GM12864 (cell line): ENCODE measurements at regions not wholly inside any gene's neighbourhood (a gene's known extent, or its start where the extent isn't known, plus 50 kb on each side); places are given as distances from the start of the nearest gene placed in this dataset.

ENCODE experiments used
- DNase-seq: peaks from one replicate; pipeline ENCODE4 v3.0.0-alpha.2; 2011; ENCODE audit warnings: low read depth
- H3K4me3 ChIP-seq: 2 replicates; pipeline ENCODE4 v1.5.1; 2011; ENCODE audit warnings: mild to moderate bottlenecking, low read depth, low read length, control low read depth
- TF ChIP-seq, protein P1 (sequence below): IDR thresholded peaks from 2 replicates; pipeline ENCODE4 v1.5.1; 2011; ENCODE audit warnings: low read depth, mild to moderate bottlenecking, moderate library complexity, low read length, control low read depth, inconsistent platforms; ENCODE audit errors: missing control alignments

DNA sequence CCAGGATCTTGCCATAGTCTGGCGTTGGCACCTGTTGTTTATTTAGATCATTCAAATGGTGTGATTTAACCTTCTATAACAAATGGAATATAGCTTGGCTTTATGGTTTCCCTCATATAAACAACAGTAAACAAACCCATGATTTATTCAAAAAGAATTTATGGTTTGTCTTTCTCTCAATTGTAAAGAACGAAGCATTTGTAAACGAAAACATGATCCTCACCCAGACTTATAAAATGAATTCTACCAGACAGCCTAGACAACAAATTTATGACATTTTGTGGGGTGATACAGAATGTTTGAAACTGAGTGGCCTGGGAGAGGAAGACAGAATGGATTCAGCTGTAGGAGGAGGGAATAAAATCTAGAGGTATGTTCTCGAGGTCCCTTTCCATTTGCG is 66.1 kb upstream of the PTGFR start:
- no peak overlapping the region for H3K4me3 ChIP-seq
- TF ChIP-seq, protein P1, sequence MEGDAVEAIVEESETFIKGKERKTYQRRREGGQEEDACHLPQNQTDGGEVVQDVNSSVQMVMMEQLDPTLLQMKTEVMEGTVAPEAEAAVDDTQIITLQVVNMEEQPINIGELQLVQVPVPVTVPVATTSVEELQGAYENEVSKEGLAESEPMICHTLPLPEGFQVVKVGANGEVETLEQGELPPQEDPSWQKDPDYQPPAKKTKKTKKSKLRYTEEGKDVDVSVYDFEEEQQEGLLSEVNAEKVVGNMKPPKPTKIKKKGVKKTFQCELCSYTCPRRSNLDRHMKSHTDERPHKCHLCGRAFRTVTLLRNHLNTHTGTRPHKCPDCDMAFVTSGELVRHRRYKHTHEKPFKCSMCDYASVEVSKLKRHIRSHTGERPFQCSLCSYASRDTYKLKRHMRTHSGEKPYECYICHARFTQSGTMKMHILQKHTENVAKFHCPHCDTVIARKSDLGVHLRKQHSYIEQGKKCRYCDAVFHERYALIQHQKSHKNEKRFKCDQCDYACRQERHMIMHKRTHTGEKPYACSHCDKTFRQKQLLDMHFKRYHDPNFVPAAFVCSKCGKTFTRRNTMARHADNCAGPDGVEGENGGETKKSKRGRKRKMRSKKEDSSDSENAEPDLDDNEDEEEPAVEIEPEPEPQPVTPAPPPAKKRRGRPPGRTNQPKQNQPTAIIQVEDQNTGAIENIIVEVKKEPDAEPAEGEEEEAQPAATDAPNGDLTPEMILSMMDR = no peak
- no peak for DNase-seq

DNA sequence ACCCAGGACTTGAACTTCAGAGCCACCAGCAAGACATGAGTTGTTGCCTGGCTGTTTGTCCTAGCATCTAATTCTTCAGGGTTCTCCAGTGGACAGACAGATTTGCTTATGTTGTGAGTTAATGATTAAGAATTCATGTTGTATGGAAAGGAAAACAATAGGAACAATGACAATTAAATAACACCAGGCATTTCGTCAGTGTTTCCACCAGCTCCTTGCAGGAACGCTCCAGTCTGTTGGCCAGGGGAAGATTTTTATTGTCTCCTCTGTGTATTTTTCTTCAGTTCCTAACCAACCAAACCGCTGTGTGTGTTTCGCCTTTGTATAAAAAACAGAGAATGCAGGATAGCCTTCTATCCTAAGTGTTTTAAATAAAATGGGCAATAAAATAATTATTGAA is 64.4 kb upstream of the PTGFR start:
- H3K4me3 ChIP-seq = no peak overlapping the region
- DNase-seq = no peak
- TF ChIP-seq, protein P1 = no peak

DNA sequence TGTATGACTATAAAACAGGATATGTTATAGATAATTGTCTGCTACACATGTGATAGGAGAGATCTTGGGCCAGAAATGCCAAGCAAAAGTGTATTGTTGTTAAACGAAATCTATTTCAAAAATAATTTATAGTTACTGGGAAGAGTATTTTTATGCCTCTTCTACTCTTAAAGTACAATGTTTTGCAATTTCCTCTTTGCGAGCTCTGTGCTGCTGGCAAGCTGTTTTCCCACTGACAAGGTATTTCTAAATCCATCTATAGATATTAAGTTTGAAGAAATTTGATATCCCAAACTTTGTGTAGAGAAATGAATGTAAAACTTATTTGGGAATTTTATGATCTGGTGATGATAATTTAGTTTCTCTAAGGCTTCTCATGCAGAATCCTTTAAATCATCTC is 63.3 kb upstream of the PTGFR start:
- H3K4me3 ChIP-seq = no peak overlapping the region
- TF ChIP-seq, protein P1 = no peak
- no peak for DNase-seq

DNA sequence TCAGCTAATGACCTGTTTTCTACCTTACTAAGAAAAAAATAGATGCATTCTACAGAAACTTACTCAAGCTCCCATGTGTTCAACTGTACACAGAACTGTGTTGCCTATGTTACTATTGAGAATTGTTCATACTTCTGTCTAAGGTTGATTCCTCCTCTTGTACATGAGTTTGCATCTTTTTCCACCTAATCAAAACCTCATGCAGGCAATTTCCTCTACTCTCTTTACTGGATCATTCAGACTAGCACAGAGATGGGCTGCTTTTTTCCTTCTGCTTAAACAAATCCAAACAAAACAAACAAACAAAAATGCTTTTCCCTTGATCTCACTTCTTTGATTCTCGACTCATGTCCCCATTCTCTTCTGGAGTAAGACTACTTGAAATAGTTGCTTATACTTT is 58.8 kb upstream of the PTGFR start:
- TF ChIP-seq, protein P1 = no peak
- H3K4me3 ChIP-seq = no peak overlapping the region
- no peak for DNase-seq

DNA sequence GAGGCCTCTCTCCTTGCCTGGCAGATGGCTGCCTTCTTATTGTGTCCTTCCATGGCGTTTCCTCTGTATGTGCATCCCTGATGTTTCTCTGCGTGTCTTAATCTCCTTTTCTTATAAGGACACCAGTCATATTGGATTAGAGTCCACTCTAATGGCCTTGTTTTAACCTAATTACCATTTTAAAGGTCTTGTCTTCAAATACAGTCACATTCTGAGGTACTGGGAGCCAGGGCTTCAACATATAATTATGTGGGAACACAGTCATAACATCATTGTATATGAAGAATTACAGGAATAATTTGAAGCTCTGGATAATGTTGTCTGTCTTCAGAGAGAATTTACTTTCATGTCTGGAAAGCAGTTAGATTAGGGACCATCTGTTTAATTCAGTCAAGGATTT is 56.4 kb upstream of the PTGFR start:
- H3K4me3 ChIP-seq = no peak overlapping the region
- TF ChIP-seq, protein P1 = no peak
- DNase-seq = no peak

DNA sequence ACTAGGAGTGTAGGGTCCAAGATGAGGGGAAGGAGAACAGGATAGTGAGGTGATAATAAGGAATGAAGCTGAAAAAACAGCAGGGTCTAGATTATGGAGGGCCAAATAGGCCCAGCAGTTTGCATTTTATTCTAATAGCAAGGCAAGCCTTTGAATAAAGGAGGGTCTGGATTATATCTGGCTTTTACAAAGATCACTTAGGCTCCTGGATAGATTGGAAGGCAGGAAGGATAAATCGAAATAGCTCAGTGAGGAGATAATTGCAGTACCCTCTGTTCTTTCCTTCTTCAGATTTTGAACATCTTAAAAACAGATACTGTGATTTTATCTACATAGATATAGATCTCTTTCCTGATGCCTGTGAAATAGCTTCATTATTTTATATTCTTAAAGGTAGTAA is 53.8 kb upstream of the PTGFR start:
- TF ChIP-seq, protein P1 = no peak
- H3K4me3 ChIP-seq = no peak overlapping the region
- DNase-seq = no peak

DNA sequence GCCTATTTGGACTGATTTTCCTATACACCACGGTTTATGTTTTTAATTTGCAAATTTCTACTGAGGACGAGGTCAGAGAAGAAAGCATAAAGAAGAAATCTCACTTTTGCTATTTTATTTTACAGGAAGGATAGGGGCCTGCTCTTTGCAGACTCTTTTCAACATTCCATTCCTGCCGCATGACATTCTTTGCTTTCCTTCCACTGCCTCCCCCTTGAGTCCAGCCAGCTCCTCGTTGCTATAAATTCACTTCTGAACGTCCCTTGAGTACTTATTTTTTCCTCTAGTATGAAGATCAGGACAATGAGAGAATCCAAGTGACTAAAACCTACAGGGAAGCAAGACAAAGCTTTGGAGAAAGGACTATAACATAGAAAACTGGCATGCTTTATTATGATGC is 53.4 kb upstream of the PTGFR start:
- TF ChIP-seq, protein P1 = no peak
- no peak overlapping the region for H3K4me3 ChIP-seq
- no peak for DNase-seq
